H54 (cell line): ENCODE measurements at regions not wholly inside any gene's neighbourhood (a gene's known extent, or its start where the extent isn't known, plus 50 kb on each side); places are given as distances from the start of the nearest gene placed in this dataset.
"Not testable (repeated sequence)": the region's sequence is repeated elsewhere in the genome, so short reads cannot be mapped to it uniquely, and the experiment has no call there.

Source experiments
- DNase-seq: peaks from one replicate; pipeline ENCODE4 v3.0.0; 2011; ENCODE audit warnings: low spot score, mixed read lengths; ENCODE audit not compliant: insufficient read length
- FAIRE-seq: peaks from 3 replicates; lab custom pipeline; 2011; peaks lifted over from hg19 to GRCh38; lab: Jason Lieb, UNC
- POLR2A ChIP-seq: IDR thresholded peaks from 2 replicates; pipeline ENCODE4 v1.6.1; 2011; ENCODE audit warnings: low read depth, mild to moderate bottlenecking, low read length

GRCh38 chr16:80915079-80915450, 91.6 kb downstream of the CMC2 start:
- FAIRE-seq: no peak
- no peak for DNase-seq
- no peak for TF ChIP-seq POLR2A

- no peak for TF ChIP-seq POLR2A
- DNase-seq: no peak
- no peak for FAIRE-seq
These were observed 92.2 kb downstream of the CMC2 start for GRCh38 chr16:80914379-80915078.

- no peak for DNase-seq
- no peak for FAIRE-seq
- TF ChIP-seq POLR2A: no peak
These were observed 93.3 kb downstream of the CMC2 start for GRCh38 chr16:80913397-80913796.

- no peak for TF ChIP-seq POLR2A
- FAIRE-seq (no peak), DNase-seq (no peak)
These were observed 94.0 kb downstream of the CMC2 start for GRCh38 chr16:80912651-80913050.

- FAIRE-seq (no peak), DNase-seq (no peak)
- TF ChIP-seq POLR2A: no peak
These were observed 96.3 kb downstream of the CMC2 start for GRCh38 chr16:80910434-80910833.

- no peak for FAIRE-seq
- no peak for DNase-seq
These were observed 97.0 kb downstream of the CMC2 start for GRCh38 chr16:80909720-80910119.

GRCh38 chr16:80906169-80906568, 100.5 kb downstream of the CMC2 start:
- FAIRE-seq: not testable (repeated sequence)

More at GRCh38 chr16:80909720-80910119, 97.0 kb downstream of the CMC2 start:
- TF ChIP-seq POLR2A: no peak

GRCh38 chr16:80903616-80904015, 99.2 kb upstream of the CDYL2 start:
- FAIRE-seq (no peak), DNase-seq (no peak)
- TF ChIP-seq POLR2A: no peak

More at GRCh38 chr16:80906169-80906568, 100.5 kb downstream of the CMC2 start:
- DNase-seq: not testable (repeated sequence)

- TF ChIP-seq POLR2A: no peak
- FAIRE-seq (no peak), DNase-seq (no peak)
These were observed 98.1 kb upstream of the CDYL2 start for GRCh38 chr16:80902306-80903110.

GRCh38 chr16:80900593-80900954, 96.2 kb upstream of the CDYL2 start:
- FAIRE-seq: no peak
- no peak for DNase-seq
- no peak for TF ChIP-seq POLR2A

GRCh38 chr16:80899809-80900592, 95.6 kb upstream of the CDYL2 start:
- FAIRE-seq (no peak), DNase-seq (peak; percentile 72)
- TF ChIP-seq POLR2A: no peak

GRCh38 chr16:80896776-80897175, 92.4 kb upstream of the CDYL2 start:
- FAIRE-seq: no peak
- TF ChIP-seq POLR2A: no peak
- DNase-seq: no peak

GRCh38 chr16:80894091-80894490, 89.7 kb upstream of the CDYL2 start:
- no peak for FAIRE-seq
- no peak for TF ChIP-seq POLR2A
- DNase-seq: no peak

GRCh38 chr16:80893686-80894085, 89.3 kb upstream of the CDYL2 start:
- no peak for TF ChIP-seq POLR2A
- FAIRE-seq (no peak), DNase-seq (no peak)

- FAIRE-seq, DNase-seq: not testable (repeated sequence)
These were observed 88.0 kb upstream of the CDYL2 start for GRCh38 chr16:80892395-80892794.
